GM18511 (cell line): ENCODE measurements at regions not wholly inside any gene's neighbourhood (a gene's known extent, or its start where the extent isn't known, plus 50 kb on each side); places are given as distances from the start of the nearest gene placed in this dataset.
"Not testable (repeated sequence)": the region's sequence is repeated elsewhere in the genome, so short reads cannot be mapped to it uniquely, and the experiment has no call there.

ENCODE experiments used
- ATAC-seq: cut with Tn5 transposase; IDR thresholded peaks from one replicate; pipeline ENCODE4 v1.9.1; 2021; ENCODE audit warnings: mild to moderate bottlenecking, moderate library complexity; ENCODE audit not compliant: unreplicated experiment

DNA sequence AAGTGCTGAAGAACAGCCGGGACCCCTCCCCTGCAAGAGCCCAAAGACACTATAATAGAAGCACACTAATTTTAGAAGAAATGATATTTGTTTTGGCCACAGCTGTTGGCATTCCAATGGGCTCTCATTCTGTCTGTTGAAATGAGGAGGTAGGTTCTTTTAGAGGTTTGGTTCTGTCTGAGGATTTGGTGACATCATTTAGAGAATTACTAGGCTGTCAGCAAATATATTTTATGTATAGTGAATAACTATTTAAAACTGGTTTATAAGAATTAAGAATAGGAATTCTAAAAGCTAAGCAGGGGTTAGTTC, 200.7 kb upstream of the SLC38A2 start:
- ATAC-seq = no peak

DNA sequence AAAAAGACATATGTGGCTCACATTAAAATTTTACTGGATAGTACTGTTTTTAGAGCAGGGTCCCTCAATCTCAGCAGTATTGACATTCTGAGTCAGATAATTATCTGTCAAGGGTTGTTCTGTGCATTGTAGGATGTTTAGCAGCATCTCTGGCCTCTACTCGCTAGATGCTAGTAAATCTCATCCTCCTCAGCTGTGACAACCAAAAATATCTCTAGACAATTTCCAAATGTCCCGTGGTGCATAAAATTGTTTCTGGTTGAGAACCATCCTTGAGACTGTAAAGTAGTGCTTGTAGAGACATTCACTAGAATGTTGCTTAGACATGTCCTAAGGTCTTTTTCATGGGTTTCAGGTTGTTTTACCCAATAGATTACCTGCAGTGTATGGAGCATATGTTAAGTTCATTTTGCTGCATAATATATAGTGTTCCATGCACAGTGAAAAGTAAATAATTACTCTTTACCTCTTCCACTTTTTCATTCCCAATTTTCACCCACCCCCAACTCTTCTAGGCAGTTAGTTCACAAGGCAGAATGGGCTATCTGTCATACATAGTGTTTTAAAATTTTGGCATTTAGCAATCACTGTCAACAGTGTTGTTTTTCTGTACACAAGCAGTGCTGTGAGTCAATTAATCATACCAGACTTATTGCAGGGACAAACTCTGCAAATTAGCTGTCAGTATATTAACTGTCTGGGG, 200.2 kb upstream of the SLC38A2 start:
- no peak for ATAC-seq

DNA sequence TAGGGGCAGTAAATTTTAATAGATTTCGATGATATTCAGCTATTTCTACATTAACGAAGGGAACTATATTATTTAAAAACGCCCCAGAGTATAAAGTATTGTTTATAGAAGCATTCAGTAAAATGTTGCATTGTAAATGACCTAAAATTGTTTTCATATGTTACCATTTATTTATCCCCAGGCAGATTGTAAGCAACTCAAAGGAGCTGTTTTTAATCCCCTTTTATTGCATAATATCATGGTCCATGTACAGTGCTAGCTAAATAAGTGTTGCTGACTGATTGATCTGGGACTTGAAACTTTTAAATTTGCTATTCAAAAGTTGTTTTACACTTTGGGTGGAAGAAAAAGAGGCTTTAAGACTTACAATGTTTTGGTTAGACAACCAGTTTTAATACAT, 199.0 kb upstream of the SLC38A2 start:
- no peak for ATAC-seq

DNA sequence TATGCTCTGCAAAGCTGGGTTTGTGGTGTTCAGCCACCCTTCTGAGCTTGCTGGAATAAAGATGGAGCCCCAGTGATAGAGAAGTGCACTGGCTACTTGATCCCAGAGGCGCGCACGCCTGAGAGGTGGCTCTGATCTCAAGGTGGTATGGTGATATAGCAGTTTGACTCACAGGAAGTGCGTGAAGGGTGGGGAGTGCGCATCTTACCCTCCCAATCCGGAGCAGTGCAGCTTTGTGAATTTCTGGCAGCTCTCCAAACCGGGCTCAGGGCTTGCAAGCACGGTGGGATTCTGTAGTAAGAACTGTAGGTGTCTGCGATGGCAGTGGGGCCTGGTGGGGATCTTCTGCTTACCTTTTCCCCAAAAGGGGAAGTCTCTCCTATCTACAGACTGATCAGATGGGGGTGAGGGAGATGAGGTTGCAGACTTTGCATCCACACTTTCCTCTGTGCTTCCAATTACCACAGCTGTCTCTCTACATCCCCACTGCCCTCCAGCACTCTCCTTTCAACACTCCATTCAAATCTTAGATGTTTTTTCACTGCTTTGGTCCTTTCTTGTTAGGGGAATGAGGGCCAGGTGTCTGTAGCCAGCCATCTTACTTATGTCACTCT, 197.4 kb upstream of the SLC38A2 start:
- ATAC-seq = no peak

DNA sequence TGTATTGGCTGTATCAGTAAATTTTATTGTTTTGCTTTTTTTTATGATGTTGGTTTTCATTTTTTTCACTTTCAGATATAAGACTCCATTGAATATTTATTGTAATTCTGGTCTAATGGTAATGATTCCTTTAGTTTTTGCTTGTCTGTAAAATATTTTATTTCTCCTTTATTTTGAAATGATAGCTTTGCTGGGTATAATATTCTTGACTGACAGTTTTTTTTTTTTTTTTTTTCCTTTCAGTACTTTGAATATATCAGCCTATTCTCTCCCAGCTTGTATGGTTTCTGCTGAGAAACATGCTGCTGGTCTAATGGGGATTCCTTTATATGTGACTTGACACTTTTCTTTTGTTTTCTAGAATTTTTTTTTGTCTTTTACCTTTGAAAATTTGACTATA, 195.1 kb upstream of the SLC38A2 start:
- no peak for ATAC-seq

DNA sequence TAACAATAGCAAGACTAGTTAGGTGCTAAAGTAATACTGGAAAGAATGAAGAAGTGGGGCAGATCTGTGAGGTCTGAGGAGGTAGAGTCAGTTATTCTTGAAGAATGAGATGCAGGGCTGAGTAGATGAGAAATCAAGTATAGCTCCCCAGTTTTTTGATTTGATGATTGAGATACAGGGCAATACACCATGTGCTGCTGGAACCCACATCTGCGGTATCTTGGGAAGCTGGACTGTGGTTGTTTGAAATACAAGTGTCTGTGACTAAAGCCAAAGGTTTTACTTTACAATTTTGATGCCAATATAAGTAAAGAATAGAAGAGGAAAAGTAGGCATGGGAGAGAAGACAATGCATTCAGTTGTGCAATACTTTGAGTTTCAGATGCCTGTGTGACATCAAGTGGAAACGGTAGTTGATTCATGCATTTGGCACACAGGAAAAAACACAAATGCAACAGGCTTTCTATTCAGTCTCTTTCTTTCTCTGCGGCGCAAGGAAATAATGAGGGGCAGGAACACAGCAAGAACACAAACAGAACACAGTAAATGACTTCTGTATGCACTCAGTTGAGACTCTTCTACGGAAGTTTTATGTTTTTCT, 190.2 kb upstream of the SLC38A2 start:
- ATAC-seq = no peak

DNA sequence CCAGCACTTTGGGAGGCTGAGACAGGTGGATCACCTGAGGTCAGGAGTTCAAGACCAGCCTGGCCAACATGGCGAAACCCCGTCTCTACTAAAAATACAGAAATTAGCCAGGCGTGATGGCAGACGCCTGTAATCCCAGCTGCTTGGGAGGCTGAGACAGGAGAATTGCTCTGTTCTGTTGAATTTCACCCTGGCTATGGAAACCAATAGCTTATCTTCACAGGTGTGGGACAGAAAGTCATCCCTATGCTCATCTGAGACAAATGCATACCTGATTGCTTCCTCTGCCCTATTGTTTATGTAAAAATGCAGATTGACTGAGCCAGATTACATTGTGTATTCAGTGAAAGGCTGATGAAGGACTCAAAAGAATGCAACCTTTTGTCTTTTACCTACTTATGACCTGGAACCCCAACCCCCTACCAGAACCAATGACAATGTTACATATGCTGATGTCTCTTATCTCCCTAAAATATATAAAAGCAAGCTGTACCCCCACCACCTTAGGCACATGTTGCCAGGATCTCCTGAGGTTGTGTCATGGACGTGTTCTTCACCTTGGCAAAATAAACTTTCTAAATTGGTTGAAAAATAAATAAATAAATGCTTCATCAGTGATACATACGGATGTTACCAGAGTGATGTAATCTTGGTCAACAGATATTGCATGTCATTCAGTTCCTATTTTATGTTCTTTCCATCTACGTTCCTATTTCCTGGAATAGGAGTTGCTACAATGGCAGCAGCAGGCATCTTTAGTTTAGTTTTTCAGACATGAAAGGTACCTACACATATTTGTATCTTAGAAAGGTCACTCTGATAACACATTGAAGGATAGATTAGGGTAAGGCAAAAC, 189.4 kb upstream of the SLC38A2 start:
- not testable (repeated sequence) for ATAC-seq

DNA sequence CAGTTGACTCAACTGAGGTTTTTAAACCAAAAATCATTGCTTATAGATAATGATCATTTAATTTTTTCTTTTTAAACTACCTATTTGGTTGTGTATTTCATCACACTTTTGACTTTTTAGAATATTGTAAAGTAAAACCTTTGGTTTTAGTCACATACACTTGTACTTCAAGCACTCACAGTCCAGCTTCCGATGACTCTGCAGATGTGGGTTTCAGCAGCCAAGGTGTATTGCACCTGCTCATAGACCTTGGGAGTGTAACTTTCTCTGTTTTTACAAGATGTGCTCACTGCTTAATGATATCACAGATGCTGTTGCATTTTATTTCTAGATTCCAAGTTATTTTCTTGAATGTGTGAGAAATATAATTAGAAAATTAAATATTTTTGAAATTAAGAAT, 188.3 kb upstream of the SLC38A2 start:
- ATAC-seq = no peak

DNA sequence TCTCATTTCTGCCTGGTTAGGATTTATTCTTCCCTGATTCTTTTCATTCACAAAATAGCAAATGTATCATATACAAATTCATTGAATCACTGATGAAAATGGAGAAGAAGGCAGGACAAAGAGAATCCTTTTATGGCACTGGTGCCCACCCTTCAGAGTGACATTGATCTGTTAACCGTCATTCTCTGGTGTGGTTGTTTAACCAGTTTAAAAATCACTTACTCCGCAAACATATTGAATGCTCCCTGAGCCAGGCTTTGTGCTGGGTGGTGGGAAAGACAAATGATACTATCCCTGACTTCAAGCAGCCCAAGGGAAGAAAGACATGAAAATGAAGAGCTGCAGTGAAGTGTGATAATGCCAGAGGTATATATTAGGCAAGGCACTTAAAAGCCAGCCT, 187.5 kb upstream of the SLC38A2 start:
- no peak for ATAC-seq

DNA sequence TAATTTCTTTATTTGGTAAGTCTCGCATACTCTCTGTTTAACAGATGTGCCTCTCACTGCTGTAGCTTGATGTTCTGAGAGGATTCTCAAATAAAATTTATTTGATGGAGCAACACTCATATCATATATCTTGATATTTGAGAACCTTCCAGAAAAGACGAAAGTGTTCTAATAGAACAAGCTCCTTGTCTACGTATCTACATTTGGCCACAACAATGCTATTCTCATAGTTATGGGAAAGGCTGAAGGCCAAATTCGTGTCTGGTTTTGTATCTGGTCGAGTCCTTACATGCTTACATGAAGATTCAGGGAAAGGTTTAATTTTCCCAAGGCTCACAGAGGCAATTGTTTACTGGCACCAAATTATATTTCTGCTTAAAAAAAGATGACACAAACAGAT, 186.7 kb upstream of the SLC38A2 start:
- ATAC-seq = no peak

DNA sequence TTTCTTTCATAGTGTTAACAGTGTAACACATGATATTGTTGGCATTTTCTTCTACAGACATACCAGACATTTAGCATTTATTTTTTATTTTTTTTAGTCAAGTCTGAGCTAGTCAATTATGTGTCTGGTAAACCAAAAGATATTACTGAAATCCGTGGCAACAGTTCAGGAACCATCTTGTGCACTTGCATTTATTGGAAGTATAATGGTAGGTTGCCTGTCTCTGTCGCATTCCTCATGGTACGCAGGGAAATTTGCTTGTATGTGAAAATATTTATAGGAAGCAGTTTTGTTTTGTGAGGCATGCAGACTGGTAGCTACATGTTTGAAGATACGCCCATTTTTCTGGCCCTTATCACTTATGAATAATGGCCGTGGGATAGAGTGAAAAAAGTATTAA, 186.1 kb upstream of the SLC38A2 start:
- ATAC-seq = no peak

DNA sequence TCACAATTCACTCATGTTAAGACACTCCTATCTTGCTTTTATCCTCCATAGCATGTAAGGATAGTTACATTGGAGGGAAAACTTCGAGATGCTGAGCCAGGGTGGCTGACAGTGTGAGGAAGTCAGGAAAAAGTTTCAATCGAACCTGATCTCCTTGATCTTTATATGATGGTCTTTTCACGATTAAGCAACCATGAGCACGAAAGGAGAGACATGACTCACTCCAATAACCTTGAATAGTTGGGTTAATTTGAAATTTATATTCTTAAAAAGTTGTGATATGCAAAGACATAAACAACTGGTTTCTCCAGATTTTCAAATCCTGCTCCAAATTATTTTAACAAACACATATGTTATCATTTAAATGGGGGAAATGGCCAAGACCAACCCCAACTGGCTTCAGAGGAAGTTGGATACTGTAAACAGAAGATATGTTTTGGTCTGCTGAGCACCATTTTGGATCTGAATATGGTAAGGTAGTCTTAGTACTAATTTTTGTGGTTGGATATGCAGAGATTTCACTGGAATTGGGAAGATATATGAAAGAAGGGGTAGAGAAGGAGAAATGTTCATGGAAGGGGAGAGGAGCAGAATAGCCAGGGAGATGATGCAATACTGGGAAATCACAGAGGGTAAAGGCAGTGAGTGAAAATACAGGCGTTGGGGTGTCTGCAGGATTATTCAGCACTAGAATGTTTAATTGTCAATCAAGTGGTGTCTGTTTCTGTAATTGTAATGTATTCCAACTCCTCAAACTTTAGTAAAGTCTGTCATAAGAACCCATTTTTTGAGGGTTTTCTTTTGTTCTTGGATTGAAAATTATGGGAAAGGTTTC, 185.2 kb upstream of the SLC38A2 start:
- no peak for ATAC-seq

DNA sequence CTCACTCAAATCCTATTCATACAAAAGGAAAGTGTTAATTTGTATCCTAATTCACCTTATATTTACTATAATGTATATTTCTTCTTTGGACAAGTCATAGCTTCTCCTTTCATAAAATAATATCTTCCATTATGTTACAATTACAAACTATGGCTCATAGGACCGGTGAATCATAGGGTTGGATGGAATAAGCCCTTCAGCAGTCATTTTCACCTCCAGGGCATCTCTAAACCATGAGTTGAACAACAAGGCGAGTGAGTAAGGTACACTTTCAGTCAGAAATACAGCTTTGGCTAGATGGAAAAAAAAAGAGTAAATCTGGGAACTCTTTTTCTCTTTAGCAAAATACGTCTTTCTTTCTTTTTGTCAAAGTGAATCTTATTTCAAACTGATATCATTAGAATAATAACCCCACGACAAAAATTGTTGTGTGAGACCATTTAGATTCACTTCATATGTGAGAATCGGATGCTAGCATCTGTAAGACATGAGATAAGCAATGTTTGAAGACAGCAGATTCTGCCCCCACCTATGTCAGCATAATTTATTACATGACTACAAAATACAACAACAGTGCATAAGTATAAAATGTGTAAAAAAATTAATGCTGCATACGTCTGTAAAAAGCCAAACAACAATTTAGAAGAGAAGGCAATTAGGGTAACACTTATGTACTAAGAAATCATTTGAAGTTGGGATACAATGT, 184.4 kb upstream of the SLC38A2 start:
- ATAC-seq = no peak

DNA sequence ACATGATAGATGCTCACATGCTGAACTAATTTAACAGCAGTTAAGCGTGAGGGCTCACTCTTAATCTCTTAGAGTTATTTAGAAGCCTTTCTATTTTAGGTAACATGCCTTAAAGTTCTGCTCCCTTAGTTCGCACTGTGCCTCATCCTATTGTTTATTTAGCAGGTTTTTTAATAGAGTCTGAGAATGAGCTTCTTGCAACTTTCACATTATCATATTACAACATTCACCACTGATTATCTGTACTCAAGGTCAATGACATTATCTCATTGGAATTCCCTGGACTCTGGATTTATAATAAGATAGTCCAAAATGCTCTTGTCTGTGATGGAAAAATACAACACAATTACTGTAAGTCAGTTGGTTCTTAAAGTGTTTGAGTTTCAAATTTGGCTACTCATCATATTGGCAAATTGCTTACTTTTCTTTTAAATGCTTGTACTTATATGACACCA, 183.6 kb upstream of the SLC38A2 start:
- ATAC-seq = no peak

DNA sequence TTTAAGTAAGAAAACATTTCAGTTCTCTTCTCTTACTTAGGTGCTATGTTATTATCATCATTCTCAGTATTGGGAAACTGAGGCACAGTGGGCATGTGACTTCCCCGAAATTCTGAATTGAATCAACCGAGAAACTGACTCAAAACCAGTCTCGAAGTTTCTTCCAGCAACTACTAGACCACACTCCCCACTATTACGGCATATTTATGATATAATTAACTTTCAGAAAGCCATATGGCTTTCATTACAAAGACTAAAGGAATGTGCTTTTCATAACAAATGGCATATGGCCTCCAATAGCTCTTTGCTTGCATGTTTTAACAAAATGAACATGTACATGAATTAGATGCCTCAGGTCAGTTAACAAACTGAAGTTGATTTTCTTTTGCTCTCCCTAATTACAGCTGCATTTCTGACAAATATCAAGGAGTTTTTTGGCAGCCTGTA, 182.9 kb upstream of the SLC38A2 start:
- ATAC-seq = no peak

DNA sequence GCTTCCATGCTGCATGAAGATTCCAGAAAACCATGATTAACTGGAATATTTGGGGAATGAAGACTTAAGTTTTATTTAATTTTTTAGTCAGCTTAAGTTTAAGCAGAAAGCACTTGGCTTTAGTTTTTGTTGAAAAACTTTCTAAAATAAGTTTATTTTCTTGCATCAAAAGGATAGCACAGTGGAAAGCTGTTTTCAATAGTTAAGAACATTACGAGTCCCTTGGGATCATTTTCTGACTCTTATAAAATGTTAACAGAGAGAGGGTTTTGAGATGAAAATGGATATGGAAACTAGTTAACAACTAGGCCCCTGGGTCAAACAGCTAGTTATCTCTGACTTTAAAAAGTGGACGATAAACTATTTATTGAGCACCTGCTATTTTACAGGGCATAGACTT, 181.9 kb upstream of the SLC38A2 start:
- no peak for ATAC-seq

DNA sequence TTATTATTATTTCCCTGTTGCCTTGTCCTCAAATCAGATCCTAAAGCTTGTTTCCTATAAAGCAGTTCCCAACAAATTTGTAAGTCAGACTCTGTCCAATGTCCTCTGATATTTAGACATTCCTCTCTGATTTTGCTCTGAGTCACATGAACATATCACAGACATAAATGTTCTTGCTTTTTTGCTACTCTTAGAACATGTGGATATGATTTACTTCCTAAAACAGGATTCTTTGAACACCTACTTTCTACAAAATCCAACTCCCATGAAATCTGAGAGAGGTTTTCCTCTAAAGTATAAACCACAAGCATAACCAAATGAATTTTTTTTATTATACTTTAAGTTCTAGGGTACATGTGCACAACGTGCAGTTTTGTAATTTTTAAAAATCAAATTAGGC, 181.3 kb upstream of the SLC38A2 start:
- no peak for ATAC-seq

DNA sequence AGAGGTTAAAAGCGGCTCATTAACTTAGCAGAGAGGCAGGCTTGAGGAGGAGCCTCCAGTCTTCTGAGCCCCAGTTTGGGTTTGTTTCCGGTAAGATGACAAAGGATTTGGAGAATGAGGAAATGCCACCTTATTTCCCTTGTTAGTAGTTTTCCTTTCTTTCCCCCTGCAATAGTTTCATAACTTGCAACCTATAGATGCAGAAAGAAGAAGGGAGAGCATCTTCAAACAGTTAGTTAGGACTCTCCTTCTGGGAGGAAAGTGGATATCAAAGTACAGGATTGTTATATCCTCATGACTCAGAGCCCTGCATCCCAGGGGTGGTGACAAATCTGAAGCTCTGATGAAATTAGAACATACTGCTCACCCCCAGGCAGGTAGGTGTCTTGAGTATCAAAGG, 180.7 kb upstream of the SLC38A2 start:
- ATAC-seq = no peak

DNA sequence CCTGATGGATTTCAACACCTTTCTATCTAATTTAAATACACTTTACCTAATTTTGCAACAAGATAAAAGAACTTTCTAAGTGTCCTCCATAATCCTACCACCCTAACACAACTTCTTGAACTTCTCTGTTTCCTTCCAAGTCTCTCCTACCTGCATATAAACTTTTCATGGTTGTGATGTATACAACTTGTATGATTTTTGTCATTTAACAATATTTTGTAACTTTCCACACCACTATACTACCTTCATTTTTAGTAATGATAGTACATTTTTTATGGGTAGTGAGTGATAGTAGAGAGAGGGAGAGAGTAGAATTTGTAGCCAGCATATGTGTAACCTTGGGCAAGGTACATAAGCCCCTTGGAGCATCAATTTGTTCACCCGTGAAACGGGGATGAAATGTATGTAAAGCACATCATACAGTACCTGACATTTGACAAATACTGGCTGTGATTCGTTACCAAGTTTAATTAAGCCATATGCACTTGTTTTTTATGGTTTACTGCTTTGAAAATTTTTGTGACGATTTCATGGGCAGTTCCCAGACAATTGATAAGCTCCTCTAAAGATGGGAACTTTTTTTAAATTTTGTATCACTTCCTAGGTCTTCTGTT, 177.8 kb upstream of the SLC38A2 start:
- no peak for ATAC-seq
